NB4 (cell line): ENCODE measurements at regions not wholly inside any gene's neighbourhood (a gene's known extent, or its start where the extent isn't known, plus 50 kb on each side); places are given as distances from the start of the nearest gene placed in this dataset.

Experiments
- DNase-seq: peaks from one replicate; pipeline ENCODE4 v3.0.0; 2010; ENCODE audit warnings: low read depth
- H3K4me3 ChIP-seq: one replicate; pipeline ENCODE4 v1.5.1; 2011; ENCODE audit warnings: mild to moderate bottlenecking, low read depth, low read length, moderate library complexity
- CTCF ChIP-seq: IDR thresholded peaks from one replicate; pipeline ENCODE4 v1.5.1; 2012; ENCODE audit warnings: low read depth, low read length
- MAX ChIP-seq: IDR thresholded peaks from 2 replicates; pipeline ENCODE4 v1.6.1; 2011; ENCODE audit warnings: low read depth, low read length
- MYC ChIP-seq: IDR thresholded peaks from 2 replicates; pipeline ENCODE4 v1.6.1; 2011; ENCODE audit warnings: low read depth, low read length
- POLR2A ChIP-seq: IDR thresholded peaks from 2 replicates; pipeline ENCODE4 v1.6.1; 2011; ENCODE audit warnings: mild to moderate bottlenecking; ENCODE audit not compliant: insufficient read length; ENCODE audit errors: extremely low read depth

DNA sequence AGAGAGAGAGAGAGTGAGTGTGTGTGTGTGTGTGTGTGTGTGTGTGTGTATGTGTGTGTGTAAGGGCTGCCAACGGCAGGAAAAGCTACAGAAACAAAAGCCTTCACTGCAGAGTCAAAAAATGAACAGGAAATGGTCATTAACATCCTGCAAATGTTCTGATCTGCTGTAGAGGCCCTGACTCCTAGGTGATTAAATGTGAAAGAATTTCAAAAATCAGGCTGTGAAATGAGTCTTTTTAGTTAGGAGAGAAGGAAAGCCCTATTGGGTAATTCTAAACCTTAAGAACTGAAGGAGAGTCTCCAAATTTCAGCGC is 166.5 kb upstream of the MYLIP start:
- no peak for TF ChIP-seq POLR2A
- TF ChIP-seq MAX = no peak
- TF ChIP-seq CTCF = no peak
- TF ChIP-seq MYC = no peak
- no peak for DNase-seq
- H3K4me3 ChIP-seq = no peak overlapping the region

DNA sequence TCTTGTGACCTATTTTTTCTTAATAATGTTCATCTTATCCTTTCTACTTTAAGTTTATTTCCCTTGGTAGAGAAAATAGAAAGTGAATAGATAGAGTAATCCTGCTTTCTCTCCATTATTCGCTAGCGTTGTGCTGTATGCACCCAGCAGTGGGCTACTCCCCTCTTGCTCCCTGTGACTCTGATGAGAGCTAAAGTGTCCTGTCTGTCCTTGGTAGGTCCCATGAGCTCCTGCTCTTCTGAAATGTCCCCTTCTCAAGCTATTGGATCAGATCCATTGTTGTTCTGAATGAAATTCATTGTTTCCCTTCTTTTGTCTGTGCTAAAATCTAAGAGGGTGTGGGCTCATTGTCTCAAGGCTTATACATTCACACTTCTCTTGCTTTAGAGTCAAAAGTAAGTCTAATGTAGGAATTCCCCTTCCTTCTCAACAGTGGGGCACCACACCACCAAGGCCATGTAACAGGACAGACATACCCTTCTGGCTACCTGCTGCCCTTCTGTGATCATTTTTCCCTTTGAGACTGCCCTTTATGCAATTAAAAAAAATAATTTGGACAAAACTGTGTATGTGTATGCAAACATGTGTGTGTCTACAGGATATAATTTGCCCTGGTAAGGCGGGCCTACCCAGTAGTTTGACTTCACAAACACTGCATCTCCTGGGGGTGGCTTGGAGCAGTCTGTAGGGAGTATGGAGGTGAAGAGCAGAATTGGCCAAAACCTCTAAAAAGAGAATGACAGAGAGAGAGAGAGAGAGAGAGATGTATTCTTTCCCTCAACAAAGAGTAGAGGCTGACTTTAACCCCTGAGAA is 167.0 kb upstream of the MYLIP start:
- no peak for TF ChIP-seq MYC
- no peak for TF ChIP-seq CTCF
- TF ChIP-seq MAX = no peak
- no peak for TF ChIP-seq POLR2A
- no peak for DNase-seq
- no peak overlapping the region for H3K4me3 ChIP-seq

DNA sequence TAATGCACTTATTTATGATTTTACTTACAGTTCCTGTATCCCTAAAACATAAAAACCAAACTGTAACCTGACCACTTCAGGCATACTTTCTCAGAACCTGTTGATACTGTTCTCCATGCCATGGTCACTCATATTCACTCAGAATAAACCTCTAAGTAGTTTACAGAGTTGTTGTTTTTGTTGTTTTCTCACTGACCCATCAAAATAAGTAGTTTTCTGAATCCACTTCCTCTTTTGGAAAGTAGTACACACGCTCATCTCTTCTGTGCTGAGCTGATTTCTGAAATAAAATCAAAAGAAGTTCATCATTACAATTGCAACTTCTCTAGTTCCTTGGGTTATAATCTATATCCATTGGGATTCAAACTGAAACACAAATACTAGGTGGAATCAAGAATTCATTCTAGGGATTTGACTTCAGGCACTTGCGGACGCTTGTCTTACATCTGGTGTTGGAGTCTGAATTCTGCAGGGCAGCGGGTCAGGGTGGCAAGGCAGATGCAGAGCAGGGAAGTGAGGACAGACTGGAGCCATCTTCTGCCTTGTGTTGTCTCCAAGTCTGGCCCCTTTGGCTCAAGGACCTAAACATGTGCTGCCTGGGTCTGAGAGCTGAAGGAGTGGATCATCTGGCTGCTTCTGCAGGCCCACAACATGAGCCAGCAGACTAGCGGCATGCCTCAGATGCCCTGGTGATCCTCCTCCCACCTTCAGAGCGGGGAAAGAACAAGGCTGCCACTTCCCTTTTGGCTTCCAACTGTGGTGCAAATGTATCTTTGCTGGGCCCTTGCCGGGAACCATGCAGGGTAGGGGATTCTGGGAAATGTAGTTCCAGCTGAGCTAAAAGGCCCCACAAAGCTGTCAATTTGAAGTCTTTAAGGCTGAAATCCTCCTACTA is 167.9 kb upstream of the MYLIP start:
- TF ChIP-seq MYC (no peak), POLR2A (no peak), MAX (no peak), CTCF (no peak)
- H3K4me3 ChIP-seq = no peak overlapping the region
- peak; percentile 62 for DNase-seq

DNA sequence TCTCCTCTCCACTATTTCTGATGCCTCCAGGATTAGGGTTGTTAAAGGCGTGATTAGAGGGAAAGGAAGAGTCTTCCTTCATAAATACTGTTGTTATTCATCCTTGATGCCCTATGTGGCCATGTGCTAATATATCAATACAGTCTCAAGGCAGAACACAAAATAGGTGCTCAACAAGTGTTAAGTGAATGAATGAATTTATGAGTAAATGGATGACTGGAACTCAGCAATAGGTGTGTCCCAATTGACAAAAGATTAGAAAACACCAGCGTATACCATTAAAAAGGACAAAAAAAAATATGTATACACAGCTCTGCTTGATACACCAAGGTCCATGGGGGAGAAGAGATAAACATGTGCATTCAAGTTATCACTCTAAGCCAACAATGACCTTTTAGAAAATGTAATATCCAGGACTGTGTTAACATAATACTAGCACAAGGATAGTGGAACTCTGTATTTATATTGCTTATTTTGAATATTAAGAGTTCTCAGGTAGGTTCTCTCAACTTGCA is 171.2 kb upstream of the MYLIP start:
- no peak for TF ChIP-seq MAX
- no peak for TF ChIP-seq CTCF
- TF ChIP-seq MYC = no peak
- no peak for TF ChIP-seq POLR2A
- DNase-seq = no peak
- no peak overlapping the region for H3K4me3 ChIP-seq

DNA sequence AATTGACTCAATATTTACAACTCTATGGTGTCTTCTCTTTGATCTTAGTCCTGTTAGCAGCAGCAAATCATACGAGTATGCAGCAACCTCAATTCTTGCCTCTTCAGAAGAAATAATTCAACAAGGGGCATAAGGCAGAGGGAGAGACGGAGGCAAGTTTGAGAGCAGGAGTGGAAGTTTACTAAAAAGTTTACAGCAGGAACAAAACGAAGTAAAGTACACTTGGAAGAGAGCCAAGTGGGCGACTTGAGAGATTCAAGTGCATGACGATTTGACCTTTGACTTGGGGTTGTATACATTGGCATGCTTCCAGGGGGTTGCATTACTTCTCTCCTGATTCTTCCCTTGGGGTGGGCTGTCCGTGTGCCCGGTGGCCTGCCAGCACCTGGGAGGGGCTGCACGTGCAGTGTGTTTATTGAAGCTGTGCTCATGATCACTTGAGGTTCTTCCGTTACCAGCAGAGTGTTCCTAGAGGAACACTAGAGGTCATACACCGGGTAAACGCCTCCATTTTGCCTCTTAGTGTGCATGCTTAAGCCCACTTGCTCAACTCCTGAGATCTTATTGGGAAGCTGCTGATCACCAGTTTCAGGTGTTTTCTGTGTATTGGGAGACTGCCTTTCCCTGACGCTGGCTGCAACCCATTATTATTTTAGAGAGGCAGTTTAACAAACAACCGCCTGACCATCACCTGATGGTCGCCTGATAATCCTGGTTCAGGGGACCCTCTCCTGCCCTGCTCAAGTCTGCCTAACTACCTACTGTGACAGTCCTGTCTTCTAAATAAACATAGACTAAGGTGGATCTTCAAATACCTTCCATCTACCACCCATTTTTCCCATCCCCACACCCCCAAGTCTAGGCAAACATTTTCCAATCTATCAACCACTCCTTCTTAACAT is 172.4 kb upstream of the MYLIP start:
- TF ChIP-seq MAX (no peak), MYC (no peak), CTCF (no peak), POLR2A (no peak)
- DNase-seq = no peak

More for the DNA sequence above, 172.4 kb upstream of the MYLIP start:
- no peak overlapping the region for H3K4me3 ChIP-seq
